ENCODE measurements at regions not wholly inside any gene's neighbourhood (a gene's known extent, or its start where the extent isn't known, plus 50 kb on each side); places are given as distances from the start of the nearest gene placed in this dataset.

DNA sequence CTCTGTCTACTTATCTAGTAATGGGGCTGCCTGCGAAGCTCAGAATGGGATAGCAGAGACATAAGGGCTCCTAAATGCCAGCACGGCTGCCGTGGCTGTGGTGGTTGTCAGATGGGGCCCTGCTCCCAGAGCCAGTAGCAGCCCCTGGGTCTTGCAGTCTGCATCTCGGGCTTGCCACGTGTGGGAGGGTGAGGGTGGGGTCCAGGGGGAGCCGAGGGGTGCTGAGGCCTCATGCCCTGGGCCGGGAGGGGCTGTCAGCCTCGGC, 88.8 kb upstream of the GSE1 start:
- Histone ChIP-seq H3K27me3 (ENCODE audit: control insufficient read depth in 2 of 2, insufficient read depth in 2 of 2, low read length in 2 of 2) (no peaks in the 10 kb centered on the region), H3K36me3 (replicated peaks in 1 of 2; ENCODE audit: control insufficient read depth in 1 of 2, insufficient read depth in 2 of 2, low read length in 2 of 2) (no peaks in the 10 kb centered on the region), H3K79me2 (ENCODE audit: insufficient read depth, low read length) (no peaks in the 10 kb centered on the region), H3K9me3 (replicated peaks in 1 of 2; ENCODE audit: control insufficient read depth in 1 of 2, insufficient read depth in 1 of 2, low read length in 2 of 2) (no peaks in the 10 kb centered on the region), H3K4me2 (replicated peaks; ENCODE audit: extremely low read depth, low read length, poor library complexity, severe bottlenecking) (peak overlapping the region; percentile 70), H2AFZ (ENCODE audit: insufficient read depth, low read depth, low read length, poor library complexity, severe bottlenecking) (peak overlapping the region; percentile 72), H3K4me1 (ENCODE audit: control insufficient read depth in 1 of 2, insufficient read depth in 2 of 2, low read length in 2 of 2) (peaks cover 25 to 40% of the 10 kb centered on the region in 2 donors), H4K20me1 (ENCODE audit: insufficient read depth, low read length) (no peaks in the 10 kb centered on the region), H3K9ac (ENCODE audit: insufficient read depth, low read length, poor library complexity, severe bottlenecking) (peak overlapping the region; percentile 59), H3K27ac (ENCODE audit: low read depth in 1 of 2, low read length in 2 of 2) (peak overlapping the region; percentile 43 to 78), H3K4me3 (replicated peaks in 1 of 3; ENCODE audit: low read depth in 2 of 3, low read length in 3 of 3) (peak overlapping the region in 2 of 3 experiments; percentile 20 to 66)
- 30% methylated on average over 8 of the region's 8 CpGs for WGBS (ENCODE audit: insufficient coverage)
- H3K36me3 Mint-ChIP-seq, result no peaks in the 10 kb centered on the region
- peaks cover 0 to 4% (median 0%) of the 10 kb centered on the region in 7 donors for H3K9me3 Mint-ChIP-seq
- peak overlapping the region; percentile 42 to 63 for H3K4me3 Mint-ChIP-seq
- TF ChIP-seq, protein P1, sequence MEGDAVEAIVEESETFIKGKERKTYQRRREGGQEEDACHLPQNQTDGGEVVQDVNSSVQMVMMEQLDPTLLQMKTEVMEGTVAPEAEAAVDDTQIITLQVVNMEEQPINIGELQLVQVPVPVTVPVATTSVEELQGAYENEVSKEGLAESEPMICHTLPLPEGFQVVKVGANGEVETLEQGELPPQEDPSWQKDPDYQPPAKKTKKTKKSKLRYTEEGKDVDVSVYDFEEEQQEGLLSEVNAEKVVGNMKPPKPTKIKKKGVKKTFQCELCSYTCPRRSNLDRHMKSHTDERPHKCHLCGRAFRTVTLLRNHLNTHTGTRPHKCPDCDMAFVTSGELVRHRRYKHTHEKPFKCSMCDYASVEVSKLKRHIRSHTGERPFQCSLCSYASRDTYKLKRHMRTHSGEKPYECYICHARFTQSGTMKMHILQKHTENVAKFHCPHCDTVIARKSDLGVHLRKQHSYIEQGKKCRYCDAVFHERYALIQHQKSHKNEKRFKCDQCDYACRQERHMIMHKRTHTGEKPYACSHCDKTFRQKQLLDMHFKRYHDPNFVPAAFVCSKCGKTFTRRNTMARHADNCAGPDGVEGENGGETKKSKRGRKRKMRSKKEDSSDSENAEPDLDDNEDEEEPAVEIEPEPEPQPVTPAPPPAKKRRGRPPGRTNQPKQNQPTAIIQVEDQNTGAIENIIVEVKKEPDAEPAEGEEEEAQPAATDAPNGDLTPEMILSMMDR (IDR thresholded peaks at IDR 0.05), result no peak
- intact Hi-C loops (cut with micrococcal nuclease), result loop anchor here in 1 of 2 donors (2.0 kb wide), 1 partner anchor 31 kb away; no protein-coding TSS in a partner anchor
- DNase-seq, result no peak
- H3K4me1 Mint-ChIP-seq, result peaks cover 32% of the 10 kb centered on the region
- H3K27ac Mint-ChIP-seq, result peak overlapping the region in 6 of 7 donors; percentile 46 to 84 (median 78)
- peaks cover 5 to 10% (median 9%) of the 10 kb centered on the region in 3 donors for H3K27me3 Mint-ChIP-seq (ENCODE audit: low read depth in 3 of 3)

GRCh38 chr16:85524630-85525419, 88.3 kb upstream of the GSE1 start:
- Mint-ChIP-seq H3K36me3 (no peaks in the 10 kb centered on the region), H3K4me1 (peaks cover 32% of the 10 kb centered on the region), H3K27me3 (ENCODE audit: low read depth in 3 of 3) (peaks cover 5 to 10% (median 9%) of the 10 kb centered on the region in 3 donors), H3K4me3 (peak overlapping the region; percentile 42 to 63), H3K27ac (peak overlapping the region; percentile 11 to 85 (median 79)), H3K9me3 (peaks cover 0 to 2% (median 0%) of the 10 kb centered on the region in 7 donors)
- H2AFZ ChIP-seq (ENCODE audit: insufficient read depth, low read depth, low read length, poor library complexity, severe bottlenecking), result peak overlapping the region; percentile 72
- H3K9ac ChIP-seq (ENCODE audit: insufficient read depth, low read length, poor library complexity, severe bottlenecking), result peak overlapping the region; percentile 59
- no peaks in the 10 kb centered on the region for H3K79me2 ChIP-seq (ENCODE audit: insufficient read depth, low read length)
- peak overlapping the region; percentile 70 for H3K4me2 ChIP-seq (replicated peaks; ENCODE audit: extremely low read depth, low read length, poor library complexity, severe bottlenecking)
- under 1% methylated on average over 25 of the region's 29 CpGs for WGBS (ENCODE audit: insufficient coverage)
- peaks cover 25 to 40% of the 10 kb centered on the region in 2 donors for H3K4me1 ChIP-seq (ENCODE audit: control insufficient read depth in 1 of 2, insufficient read depth in 2 of 2, low read length in 2 of 2)
- no peaks in the 10 kb centered on the region for H4K20me1 ChIP-seq (ENCODE audit: insufficient read depth, low read length)
- peak overlapping the region in 2 of 3 experiments; percentile 20 to 66 for H3K4me3 ChIP-seq (replicated peaks in 1 of 3; ENCODE audit: low read depth in 2 of 3, low read length in 3 of 3)
- H3K27me3 ChIP-seq (ENCODE audit: control insufficient read depth in 2 of 2, insufficient read depth in 2 of 2, low read length in 2 of 2), result no peaks in the 10 kb centered on the region
- H3K27ac ChIP-seq (ENCODE audit: low read depth in 1 of 2, low read length in 2 of 2), result peak overlapping the region; percentile 43 to 78
- peak; percentile 90 to 95 (median 95) for DNase-seq
- no peaks in the 10 kb centered on the region for H3K36me3 ChIP-seq (replicated peaks in 1 of 2; ENCODE audit: control insufficient read depth in 1 of 2, insufficient read depth in 2 of 2, low read length in 2 of 2)
- TF ChIP-seq, protein P1 (IDR thresholded peaks at IDR 0.05), result no peak
- intact Hi-C loops (cut with micrococcal nuclease), result loop anchor here in 1 of 2 donors (2.0 to 5.0 kb wide), 2 partner anchors 30 to 42 kb away; no protein-coding TSS in a partner anchor
- H3K9me3 ChIP-seq (replicated peaks in 1 of 2; ENCODE audit: control insufficient read depth in 1 of 2, insufficient read depth in 1 of 2, low read length in 2 of 2), result no peaks in the 10 kb centered on the region

All from CD14-positive monocyte (primary cell).